K562 (cell line): ENCODE measurements at regions not wholly inside any gene's neighbourhood (a gene's known extent, or its start where the extent isn't known, plus 50 kb on each side); places are given as distances from the start of the nearest gene placed in this dataset.

Experiments
- ARID2 ChIP-seq: fragments of 450-650 bp; IDR thresholded peaks from 2 replicates; pipeline ENCODE4 v1.6.1; 2017; ENCODE audit warnings: antibody characterized with exemption, mild to moderate bottlenecking
- BRF2 ChIP-seq: IDR thresholded peaks from 3 replicates; pipeline ENCODE4 v1.6.1; 2011; ENCODE audit warnings: borderline replicate concordance, mild to moderate bottlenecking; ENCODE audit not compliant: insufficient read length, insufficient read depth
- CEBPB ChIP-seq: fragments of 450-650 bp; IDR thresholded peaks from 2 replicates; pipeline ENCODE4 v1.6.1; 2016; ENCODE audit warnings: missing genetic modification characterization, missing compliant biosample characterization
- DDX20 ChIP-seq: fragments of 450-650 bp; IDR thresholded peaks from 2 replicates; pipeline ENCODE4 v1.6.1; 2016; ENCODE audit warnings: missing genetic modification characterization, low read depth, mild to moderate bottlenecking, missing compliant biosample characterization, moderate library complexity
- HNRNPLL ChIP-seq: fragments of 200-400 bp; formaldehyde crosslinking; IDR thresholded peaks from 2 replicates; pipeline ENCODE4 v1.6.1; 2017; ENCODE audit warnings: low read length, low read depth, mild to moderate bottlenecking; ENCODE audit not compliant: poor library complexity, severe bottlenecking
- NEUROD1 ChIP-seq: fragments of 150-350 bp; IDR thresholded peaks from 2 replicates; pipeline ENCODE4 v1.6.1; 2014; ENCODE audit warnings: borderline replicate concordance, low read length, low read depth; ENCODE audit not compliant: partially characterized antibody
- NFE2 ChIP-seq: IDR thresholded peaks from 2 replicates; pipeline ENCODE4 v1.6.1; 2014; ENCODE audit warnings: antibody characterized with exemption, low read depth
- TBP ChIP-seq: optimal IDR thresholded peaks from 2 replicates; pipeline ENCODE3; 2011; ENCODE audit warnings: low read depth, low read length, improper control_type of control experiment
- TCF7L2 ChIP-seq: fragments of 150-350 bp; IDR thresholded peaks from 2 replicates; pipeline ENCODE4 v1.6.1; 2016; ENCODE audit warnings: low read depth, mild to moderate bottlenecking, low read length, moderate library complexity
- U2AF2 ChIP-seq: fragments of 200-400 bp; formaldehyde crosslinking; optimal IDR thresholded peaks from 2 replicates; pipeline ENCODE3; 2017; ENCODE audit warnings: low read depth, mild to moderate bottlenecking, low read length
- YY1 ChIP-seq, 3 experiments: IDR thresholded peaks; 2 replicates each; pipeline ENCODE4 v1.6.1; 2011; ENCODE audit warnings: low read length in 2 of 3, mild to moderate bottlenecking in 2 of 3, moderate library complexity in 2 of 3, borderline replicate concordance in 1 of 3, control low read depth in 1 of 3, low read depth in 1 of 3; ENCODE audit not compliant: insufficient read depth in 3 of 3, insufficient replicate concordance in 2 of 3, control insufficient read depth in 1 of 3, insufficient read length in 1 of 3; ENCODE audit errors: extremely low read depth in 1 of 3
- ZBTB7A ChIP-seq: IDR thresholded peaks from 2 replicates; pipeline ENCODE4 v1.6.1; 2011; ENCODE audit warnings: low read depth, mild to moderate bottlenecking, low read length, moderate library complexity, borderline replicate concordance; ENCODE audit not compliant: control insufficient read depth
- TF ChIP-seq, protein P1 (sequence below): sonication (generic); formaldehyde crosslinking; IDR thresholded peaks from 2 replicates; pipeline ENCODE4 v1.9.0; 2022; ENCODE audit warnings: mild to moderate bottlenecking, missing genetic modification reagents
- TF ChIP-seq, protein P2 (sequence below): fragments of 250-450 bp; sonication (Bioruptor Pico); IDR thresholded peaks from 2 replicates; pipeline ENCODE4 v1.9.0; 2021; ENCODE audit warnings: mild to moderate bottlenecking

DNA sequence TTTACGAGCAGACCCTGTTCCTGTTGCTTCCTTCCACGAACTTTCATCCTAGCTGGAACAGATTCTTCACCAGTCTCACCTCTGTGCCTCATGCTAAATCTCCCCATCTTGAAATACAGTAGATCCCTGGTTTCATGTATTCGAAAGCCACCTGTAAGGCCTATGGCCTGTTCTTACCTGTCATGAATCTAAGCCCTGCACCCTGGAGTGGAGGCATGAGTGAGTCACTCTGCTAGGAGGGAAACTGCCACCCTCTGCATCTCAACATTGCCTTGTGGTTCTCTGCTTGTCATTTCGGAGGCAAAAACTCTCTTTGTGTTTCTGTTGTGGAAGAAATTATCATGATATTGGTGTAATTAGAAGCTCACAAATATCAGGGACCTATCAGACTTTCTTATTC is 320.0 kb downstream of the ENC1 start:
- TF ChIP-seq TCF7L2 = no peak
- TF ChIP-seq, protein P1, sequence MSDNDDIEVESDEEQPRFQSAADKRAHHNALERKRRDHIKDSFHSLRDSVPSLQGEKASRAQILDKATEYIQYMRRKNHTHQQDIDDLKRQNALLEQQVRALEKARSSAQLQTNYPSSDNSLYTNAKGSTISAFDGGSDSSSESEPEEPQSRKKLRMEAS = no peak
- TF ChIP-seq, protein P2, sequence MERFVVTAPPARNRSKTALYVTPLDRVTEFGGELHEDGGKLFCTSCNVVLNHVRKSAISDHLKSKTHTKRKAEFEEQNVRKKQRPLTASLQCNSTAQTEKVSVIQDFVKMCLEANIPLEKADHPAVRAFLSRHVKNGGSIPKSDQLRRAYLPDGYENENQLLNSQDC (CRISPR knock-in tag) = no peak
- no peak for TF ChIP-seq CEBPB
- TF ChIP-seq U2AF2 = no peak
- TF ChIP-seq DDX20 (tag) = no peak
- TF ChIP-seq HNRNPLL = no peak
- no peak for TF ChIP-seq NFE2
- TF ChIP-seq TBP = no peak
- TF ChIP-seq NEUROD1 = no peak
- TF ChIP-seq BRF2 = no peak
- no peak for TF ChIP-seq ARID2
- no peak for TF ChIP-seq ZBTB7A
- no peak for TF ChIP-seq YY1 (IDR thresholded peaks at IDR 0.05; ENCODE audit: borderline replicate concordance in 1 of 3, control insufficient read depth in 1 of 3, extremely low read depth in 1 of 3, insufficient read depth in 3 of 3, insufficient read length in 1 of 3, insufficient replicate concordance in 2 of 3, low read depth in 1 of 3, low read length in 2 of 3)
